ENCODE measurements at regions not wholly inside any gene's neighbourhood (a gene's known extent, or its start where the extent isn't known, plus 50 kb on each side); places are given as distances from the start of the nearest gene placed in this dataset.
A peak's percentile ranks its signal among the peaks of the same experiment; 100 is the strongest.

DNA sequence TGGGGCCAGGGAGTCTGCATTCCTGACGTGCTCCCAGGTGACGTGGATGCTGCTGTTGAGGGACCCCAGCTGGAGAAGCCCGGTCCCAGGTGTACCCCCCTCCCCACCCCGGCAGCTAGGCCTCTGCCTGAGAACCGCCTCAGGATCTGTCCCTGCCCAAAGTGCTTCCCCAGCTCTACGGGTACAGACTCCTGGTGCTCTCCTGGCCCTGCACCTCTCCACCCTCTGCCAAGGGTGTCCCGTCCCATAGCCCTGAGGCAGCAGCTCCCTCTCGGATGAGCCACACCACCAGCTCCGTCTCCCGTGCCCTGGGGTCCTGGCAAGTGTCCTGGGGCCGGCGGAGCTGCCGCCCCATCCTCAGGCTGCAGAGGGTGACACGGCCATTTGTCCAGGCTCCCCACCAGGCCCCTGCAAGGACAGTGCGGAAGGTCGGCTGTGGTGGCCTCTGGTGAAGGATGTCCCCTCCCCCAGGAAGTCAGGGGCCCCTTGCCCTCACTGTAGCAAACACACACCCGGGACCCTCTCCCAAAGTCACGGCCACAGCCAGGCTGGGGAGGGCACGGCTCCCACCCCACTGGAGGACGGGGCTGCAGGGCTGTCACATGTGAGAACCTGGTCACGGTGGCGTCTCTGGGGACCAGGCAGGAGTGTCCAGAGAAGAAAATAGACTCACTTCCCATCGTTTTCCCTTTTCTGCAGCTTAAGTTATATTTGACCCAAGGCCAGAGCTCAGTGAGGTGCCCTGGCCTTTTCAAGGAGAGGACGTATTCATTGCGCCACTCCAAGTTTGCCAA, 74.4 kb upstream of the FBRSL1 start:
- Histone ChIP-seq H3K9me3 (no peaks in the 10 kb centered on the region), H3K4me1 (peaks cover 0 to 4% of the 10 kb centered on the region in 2 donors), H3K36me3 (no peaks in the 10 kb centered on the region), H3K4me3 (peak overlapping the region in 1 of 3 donors; percentile 41), H3K27me3 (peaks cover 3 to 47% of the 10 kb centered on the region in 2 donors), H3K27ac (no peak overlapping the region)
- no peak for DNase-seq (ENCODE audit: low spot score in 2 of 2)
- intact Hi-C loops (cut with DNase I; ENCODE audit: low total_unique reads): loop anchor here (10.0 kb wide), 1 partner anchor 199 kb away; the partner anchor contains the start of genes LRCOL1 and P2RX2
- no peak for TF ChIP-seq CTCF (IDR thresholded peaks at IDR 0.05)
- no peak for TF ChIP-seq POLR2A (IDR thresholded peaks at IDR 0.05)

DNA sequence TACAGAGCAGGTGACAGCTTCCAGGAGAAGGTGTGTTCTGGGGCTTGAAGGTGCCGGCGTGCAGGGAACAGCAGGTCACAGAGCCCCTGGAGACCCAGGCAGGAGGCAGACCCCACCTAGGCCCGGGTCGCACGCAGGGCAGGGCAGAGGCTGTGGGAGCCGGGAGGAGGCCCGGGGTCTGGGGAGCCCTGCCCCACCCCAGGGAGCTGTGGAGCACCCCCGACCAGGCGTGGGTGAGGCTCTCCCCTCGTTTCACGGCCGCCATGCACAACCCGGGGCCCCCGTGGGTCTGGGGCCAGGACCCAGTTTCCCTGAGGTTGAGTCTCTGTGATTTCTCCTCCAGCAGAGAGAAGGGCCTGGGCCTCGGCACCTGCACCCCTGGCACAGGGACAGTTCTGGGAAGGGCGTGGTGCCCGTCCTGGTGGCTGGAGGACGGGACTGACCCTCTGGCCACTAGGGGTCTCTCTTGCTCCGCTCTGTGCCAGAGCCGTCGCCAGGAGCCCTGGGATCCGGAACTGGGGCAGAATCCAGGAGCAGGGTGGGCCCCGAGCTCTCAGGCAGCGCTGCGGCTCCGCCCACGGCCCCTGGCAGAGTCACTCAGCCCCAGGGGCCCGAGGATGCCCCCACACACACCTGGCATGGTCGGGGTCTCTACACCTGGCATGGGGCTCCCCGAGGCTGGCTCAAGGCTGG, 75.2 kb upstream of the FBRSL1 start:
- TF ChIP-seq CTCF (IDR thresholded peaks at IDR 0.05): peak; percentile 57 to 92 (median 86)
- no peak for TF ChIP-seq POLR2A (IDR thresholded peaks at IDR 0.05)
- no peak for TF ChIP-seq POLR2AphosphoS5 (IDR thresholded peaks at IDR 0.05)
- Histone ChIP-seq H3K36me3 (no peaks in the 10 kb centered on the region), H3K27ac (no peak overlapping the region), H3K4me1 (peaks cover 0 to 4% of the 10 kb centered on the region in 2 donors), H3K27me3 (peaks cover 3 to 50% of the 10 kb centered on the region in 2 donors), H3K9me3 (no peaks in the 10 kb centered on the region), H3K4me3 (peak overlapping the region in 1 of 3 donors; percentile 41)
- intact Hi-C loops (cut with DNase I; ENCODE audit: low total_unique reads): loop anchor here (10.0 kb wide), 1 partner anchor 200 kb away; the partner anchor contains the start of genes LRCOL1 and P2RX2
- DNase-seq (ENCODE audit: low spot score in 2 of 2): peak; percentile 63 to 78

DNA sequence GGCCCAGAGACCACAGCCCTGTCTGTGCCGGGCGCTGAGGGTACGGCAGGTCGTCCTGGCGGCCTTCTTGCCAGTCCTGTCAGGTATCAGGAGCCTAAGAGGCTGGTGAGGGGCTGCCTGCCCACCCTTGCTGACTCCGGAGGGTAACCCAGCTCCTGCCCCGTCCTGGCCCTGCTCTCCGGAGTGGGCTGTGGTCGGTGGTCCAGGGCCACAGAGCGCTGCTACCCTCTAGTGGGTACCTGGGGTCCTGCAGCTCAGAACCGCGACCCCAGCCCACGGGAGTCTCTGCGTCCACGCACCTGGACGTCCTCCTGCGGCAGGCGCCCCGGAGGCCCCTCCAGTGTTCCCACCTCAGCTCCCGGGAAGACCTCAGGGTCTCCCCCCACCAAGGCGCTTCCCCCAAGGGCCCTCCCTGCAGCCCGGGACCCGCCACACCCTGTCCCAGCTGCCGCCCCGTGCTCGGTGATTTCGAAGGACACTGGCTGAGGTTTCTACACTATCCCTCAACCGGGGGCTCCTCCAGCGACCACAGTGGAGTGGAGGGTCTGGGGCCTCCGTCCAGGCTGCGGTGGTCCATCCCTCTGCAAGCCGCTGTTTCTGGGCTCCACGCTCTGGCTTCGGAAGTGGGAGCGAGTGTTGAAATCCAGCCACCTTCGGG, 75.9 kb upstream of the FBRSL1 start:
- peaks cover 0 to 4% of the 10 kb centered on the region in 2 donors for H3K4me1 ChIP-seq
- no peaks in the 10 kb centered on the region for H3K9me3 ChIP-seq
- peaks cover 3 to 55% of the 10 kb centered on the region in 2 donors for H3K27me3 ChIP-seq
- H3K27ac ChIP-seq: no peak overlapping the region
- DNase-seq (ENCODE audit: low spot score in 2 of 2): no peak
- H3K4me3 ChIP-seq: no peak overlapping the region
- no peak for TF ChIP-seq CTCF (IDR thresholded peaks at IDR 0.05)
- TF ChIP-seq POLR2AphosphoS5 (IDR thresholded peaks at IDR 0.05): no peak
- no peak for TF ChIP-seq POLR2A (IDR thresholded peaks at IDR 0.05)
- intact Hi-C loops (cut with DNase I; ENCODE audit: low total_unique reads): loop anchor here (10.0 kb wide), 1 partner anchor 201 kb away; the partner anchor contains the start of genes LRCOL1 and P2RX2
- H3K36me3 ChIP-seq: no peaks in the 10 kb centered on the region

DNA sequence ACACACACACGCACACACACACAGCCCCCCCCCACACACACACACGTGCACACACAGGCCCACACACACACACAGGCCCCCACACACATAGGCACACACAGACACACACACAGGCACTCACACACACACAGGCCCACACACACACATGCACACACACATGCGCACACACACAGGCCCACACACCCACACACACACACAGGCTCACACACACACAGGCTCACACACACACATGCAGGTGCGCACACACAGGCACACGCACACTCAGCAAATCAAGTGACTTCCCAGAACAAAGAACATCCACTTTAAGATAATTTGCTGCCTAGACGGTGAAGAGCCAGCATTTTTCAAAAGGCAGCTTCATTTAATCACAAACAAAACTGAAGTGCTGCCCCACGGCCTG, 78.5 kb upstream of the FBRSL1 start:
- no peak for TF ChIP-seq POLR2A (IDR thresholded peaks at IDR 0.05)
- Histone ChIP-seq H3K4me3 (no peak overlapping the region), H3K27me3 (peaks cover 3 to 45% of the 10 kb centered on the region in 2 donors), H3K36me3 (no peaks in the 10 kb centered on the region), H3K27ac (no peak overlapping the region), H3K4me1 (peaks cover 0 to 4% of the 10 kb centered on the region in 2 donors), H3K9me3 (no peaks in the 10 kb centered on the region)
- no peak for DNase-seq (ENCODE audit: low spot score in 2 of 2)
- intact Hi-C loops (cut with DNase I; ENCODE audit: low total_unique reads): loop anchor here (10.0 kb wide), 1 partner anchor 203 kb away; the partner anchor contains the start of genes LRCOL1 and P2RX2

DNA sequence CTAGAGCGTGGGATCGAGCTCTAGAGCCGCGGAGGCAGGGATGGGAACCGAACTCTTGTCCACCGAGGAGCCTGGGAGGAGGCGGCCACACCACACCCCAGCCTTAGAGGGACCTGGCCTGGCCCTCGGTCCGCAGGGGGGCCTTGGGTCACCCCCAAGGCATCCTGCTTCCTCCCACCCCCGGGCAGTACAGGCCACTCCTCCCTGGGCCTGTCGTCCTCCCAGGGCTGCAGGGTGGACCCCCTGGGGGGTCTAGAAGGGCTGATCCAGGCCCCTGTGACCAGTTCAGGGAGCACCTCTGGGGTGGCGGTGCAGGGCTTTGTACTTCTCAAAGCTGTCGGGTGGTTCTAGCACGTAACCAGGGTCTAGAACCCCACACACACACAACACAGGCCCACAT, 79.1 kb upstream of the FBRSL1 start:
- no peaks in the 10 kb centered on the region for H3K9me3 ChIP-seq
- no peaks in the 10 kb centered on the region for H3K36me3 ChIP-seq
- no peak for DNase-seq (ENCODE audit: low spot score in 2 of 2)
- intact Hi-C loops (cut with DNase I; ENCODE audit: low total_unique reads): loop anchor here (10.0 kb wide), 1 partner anchor 204 kb away; the partner anchor contains the start of genes LRCOL1 and P2RX2
- H3K27me3 ChIP-seq: peaks cover 3 to 46% of the 10 kb centered on the region in 2 donors
- H3K4me1 ChIP-seq: peaks cover 0 to 4% of the 10 kb centered on the region in 2 donors
- H3K27ac ChIP-seq: no peak overlapping the region
- no peak overlapping the region for H3K4me3 ChIP-seq
- TF ChIP-seq POLR2A (IDR thresholded peaks at IDR 0.05) (no peak), CTCF (IDR thresholded peaks at IDR 0.05) (no peak), POLR2AphosphoS5 (IDR thresholded peaks at IDR 0.05) (no peak)
